ENCODE measurements at regions not wholly inside any gene's neighbourhood (a gene's known extent, or its start where the extent isn't known, plus 50 kb on each side); places are given as distances from the start of the nearest gene placed in this dataset.

DNA sequence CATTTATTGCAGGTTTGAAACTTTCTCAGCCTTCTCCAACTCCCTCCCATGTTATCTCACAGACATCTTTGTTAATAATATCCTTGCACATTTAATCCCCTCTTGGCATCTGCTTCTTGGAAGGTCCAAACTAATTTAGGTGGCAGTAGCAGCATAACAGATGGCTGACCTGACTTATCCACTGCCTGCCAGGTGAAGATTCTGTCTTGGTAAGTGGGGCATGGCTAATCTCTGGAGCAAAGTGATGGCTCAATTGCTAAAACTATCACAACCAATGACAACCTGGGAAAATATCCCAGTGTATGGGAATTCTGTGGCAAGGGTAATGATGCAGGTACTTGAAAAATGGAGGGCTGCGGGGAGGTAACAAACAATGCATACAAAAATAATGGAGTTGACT is 58.2 kb upstream of the ALG10B start:
- in situ Hi-C loops (cut with MboI; ENCODE audit: low sequenced_read_pairs): no loop called here

All from HL-60/S4 (cell line).